NCI-H2029 treated with DMSO at 0.1 percent for 48 hours (cell line): ENCODE measurements at regions not wholly inside any gene's neighbourhood (a gene's known extent, or its start where the extent isn't known, plus 50 kb on each side); places are given as distances from the start of the nearest gene placed in this dataset.

Experiments
- DNase-seq: peaks from one replicate; lab custom pipeline; 2025; lab: John Stamatoyannopoulos, UW

DNA sequence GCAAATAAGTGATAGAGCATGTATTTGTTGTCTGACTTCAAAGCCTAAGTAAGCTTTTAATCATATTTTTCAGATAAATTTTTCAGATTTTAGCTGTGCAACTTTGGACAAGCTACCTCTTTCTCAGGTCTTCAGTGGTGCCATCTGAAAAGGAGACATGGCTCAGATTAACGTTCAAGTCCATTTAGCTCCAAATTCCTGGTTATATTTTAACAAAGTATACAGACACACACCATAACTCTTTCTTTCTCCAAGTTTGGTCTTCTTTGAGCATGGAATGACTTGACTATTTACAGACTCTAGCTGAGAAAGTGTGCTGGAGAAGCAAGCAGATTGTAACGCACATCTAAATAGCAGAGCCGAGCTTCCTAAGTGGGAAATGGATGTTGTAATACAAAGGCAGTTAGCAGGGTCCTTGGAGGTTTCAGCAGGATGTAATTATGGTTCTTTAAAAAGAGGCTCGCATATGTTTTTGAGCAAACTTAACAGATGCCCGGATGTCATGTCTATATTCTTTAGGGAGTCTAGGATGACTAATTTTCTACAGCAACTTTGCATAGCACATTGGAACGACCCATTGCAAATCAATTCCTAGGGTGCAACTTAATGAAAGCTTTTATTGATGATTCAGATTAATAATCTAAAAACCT, 128.1 kb upstream of the E2F8 start:
- no peak for DNase-seq

- no peak for DNase-seq
These were observed 126.4 kb upstream of the E2F8 start for GRCh38 chr11:19366992-19367709.

GRCh38 chr11:19365743-19366410, 125.1 kb upstream of the E2F8 start:
- DNase-seq, result no peak

DNA sequence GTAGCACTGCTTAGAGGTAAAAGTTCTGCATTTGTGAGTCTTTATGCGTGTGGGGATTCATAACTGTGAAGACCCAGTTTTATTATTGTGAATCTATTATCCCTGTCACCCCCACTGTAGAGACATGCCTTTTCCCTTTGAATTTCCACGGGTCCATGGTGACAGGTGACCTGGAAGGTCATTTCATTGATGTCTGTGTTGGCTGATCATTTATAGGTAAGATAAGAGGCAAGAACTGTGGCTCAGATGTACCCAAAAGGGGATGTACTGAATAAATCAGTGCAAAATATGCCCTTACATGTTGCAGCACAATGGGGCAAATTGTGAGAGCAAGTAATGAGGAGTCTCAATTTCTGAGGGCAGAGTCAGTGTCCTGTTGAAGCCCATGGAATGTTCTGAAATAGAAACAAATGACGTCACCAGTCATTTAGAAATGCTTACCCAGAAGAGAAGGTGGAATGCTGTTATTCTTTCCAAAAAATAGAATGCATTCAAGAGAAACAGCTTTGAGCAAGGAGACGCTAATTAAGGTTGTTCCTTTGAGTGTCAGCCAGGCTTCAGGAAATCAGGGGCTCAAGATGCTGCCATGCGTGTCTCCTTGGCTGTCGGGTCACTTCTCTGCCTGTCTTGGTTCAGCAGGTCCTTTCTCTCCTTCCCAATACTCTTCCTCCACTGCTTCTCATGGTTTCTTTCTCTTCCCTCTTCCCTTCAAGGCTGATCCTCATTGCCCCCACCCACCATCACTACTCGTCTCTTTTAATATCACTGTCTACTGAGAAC, 118.7 kb upstream of the E2F8 start:
- DNase-seq, result no peak

DNA sequence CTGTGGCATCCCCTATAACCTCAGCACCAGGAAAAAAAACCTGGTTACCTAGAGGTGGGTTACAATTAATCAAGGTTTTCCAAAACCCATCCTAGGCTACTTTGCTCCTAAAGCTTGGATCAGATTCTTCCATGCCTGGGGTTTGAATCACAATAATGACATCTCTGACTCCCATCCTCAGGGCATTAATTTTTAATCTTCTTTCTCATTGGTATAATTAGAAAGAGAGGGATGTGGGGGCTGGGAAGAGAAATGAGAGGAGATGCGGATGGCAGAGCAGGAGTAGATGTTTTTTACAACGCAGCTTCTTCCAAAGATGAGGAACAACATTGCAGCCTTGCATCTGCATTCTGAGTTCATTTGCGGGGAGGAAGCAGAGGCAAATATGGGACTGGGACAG, 117.2 kb upstream of the E2F8 start:
- no peak for DNase-seq

GRCh38 chr11:19355601-19356000, 114.9 kb upstream of the E2F8 start:
- DNase-seq, result no peak

DNA sequence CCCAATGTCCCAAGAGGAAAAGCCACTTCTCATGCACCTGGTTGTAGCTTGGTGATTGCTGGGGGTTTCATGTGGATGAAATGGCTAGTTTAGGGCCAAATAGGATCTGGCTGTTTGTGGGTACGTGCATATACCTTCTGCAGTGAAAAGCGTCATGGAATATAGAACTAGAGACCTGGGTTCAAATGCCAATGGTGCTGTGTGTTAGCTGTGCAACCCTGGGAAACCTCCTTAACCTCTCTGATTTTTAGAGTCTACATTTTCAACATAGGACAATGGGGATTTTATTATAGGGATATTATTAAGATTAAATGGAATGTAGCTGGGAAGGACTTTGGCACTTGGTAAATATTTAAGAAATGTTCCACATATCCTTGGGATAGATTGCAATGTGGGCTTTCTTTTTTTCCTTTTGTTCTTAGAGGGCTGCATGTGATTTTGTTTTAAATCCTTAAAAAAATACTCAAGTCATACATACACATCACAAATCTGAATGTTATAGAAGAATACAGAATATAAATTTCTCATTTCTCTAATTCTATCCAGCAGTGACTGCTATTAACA, 112.6 kb upstream of the E2F8 start:
- DNase-seq, result no peak

DNA sequence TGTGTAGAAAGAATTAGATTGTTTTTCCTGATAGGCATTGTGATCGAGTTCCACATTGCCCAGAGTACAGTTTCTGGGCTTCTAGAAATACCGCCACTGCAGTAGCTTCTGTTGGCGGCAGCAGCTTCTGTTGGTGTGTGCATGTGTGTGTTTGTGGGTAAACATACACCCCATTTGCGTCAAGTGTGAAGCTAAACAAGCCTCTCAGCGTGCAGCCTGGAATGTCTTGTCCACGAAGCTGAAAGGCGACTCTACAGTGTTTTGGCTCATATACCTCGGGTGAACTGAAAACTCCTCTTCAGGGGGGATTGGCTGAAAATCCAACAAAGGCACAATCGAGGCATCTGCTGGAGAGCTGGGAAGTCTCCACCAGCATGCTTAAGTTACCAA, 112.0 kb upstream of the E2F8 start:
- no peak for DNase-seq

DNA sequence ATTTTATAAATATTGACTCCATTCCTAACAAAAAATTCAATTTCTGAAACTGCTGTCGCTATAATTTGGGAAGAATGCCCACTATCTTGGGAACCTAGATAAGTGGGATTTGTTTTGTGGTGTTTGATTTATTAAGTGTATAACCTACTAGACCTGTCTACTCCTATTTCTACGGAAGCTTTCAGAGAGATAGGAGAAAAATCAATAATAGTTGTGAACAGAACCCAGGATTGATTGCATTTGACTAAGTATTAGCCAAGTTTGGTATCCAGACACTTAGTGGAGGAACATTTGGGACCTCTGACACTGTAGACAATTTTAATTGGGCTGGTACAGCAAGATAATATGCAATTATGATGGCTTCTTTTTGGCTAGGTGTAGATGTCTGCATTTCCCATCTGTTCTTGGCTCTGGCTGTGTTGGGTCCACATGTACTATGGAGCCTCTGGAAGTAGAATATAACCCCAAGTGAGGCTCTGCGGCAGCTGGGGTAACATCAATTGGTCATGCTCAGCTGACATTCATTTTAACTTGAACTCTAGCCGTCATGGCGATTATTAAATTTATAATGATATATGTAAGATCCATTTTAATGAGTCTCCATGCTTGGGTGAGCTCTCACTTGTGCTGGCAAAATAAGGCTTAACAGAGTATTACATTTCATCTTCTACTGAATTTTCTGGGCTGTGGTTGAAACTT, 111.5 kb upstream of the E2F8 start:
- no peak for DNase-seq

DNA sequence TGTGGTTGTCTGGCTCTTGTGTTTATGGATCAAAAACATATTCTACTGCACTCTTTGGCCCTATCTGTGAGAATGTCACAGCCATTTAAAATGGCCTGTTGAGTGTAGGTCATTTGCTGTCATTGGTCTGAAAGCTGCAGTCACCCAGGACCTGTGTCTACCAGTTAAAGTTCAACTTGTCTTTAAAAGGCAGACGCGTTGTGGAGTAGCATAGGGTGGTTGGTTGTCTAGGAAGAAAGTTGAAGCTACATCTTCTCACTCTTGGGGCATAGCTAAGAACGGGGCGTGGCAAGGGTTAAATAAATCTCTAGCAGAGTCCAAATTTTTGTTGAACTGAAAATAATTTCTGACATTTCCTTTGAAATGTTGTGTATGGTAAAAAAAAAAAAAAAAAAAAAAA, 110.7 kb upstream of the E2F8 start:
- no peak for DNase-seq

- DNase-seq, result no peak
These were observed 109.4 kb upstream of the E2F8 start for GRCh38 chr11:19350160-19350559.

DNA sequence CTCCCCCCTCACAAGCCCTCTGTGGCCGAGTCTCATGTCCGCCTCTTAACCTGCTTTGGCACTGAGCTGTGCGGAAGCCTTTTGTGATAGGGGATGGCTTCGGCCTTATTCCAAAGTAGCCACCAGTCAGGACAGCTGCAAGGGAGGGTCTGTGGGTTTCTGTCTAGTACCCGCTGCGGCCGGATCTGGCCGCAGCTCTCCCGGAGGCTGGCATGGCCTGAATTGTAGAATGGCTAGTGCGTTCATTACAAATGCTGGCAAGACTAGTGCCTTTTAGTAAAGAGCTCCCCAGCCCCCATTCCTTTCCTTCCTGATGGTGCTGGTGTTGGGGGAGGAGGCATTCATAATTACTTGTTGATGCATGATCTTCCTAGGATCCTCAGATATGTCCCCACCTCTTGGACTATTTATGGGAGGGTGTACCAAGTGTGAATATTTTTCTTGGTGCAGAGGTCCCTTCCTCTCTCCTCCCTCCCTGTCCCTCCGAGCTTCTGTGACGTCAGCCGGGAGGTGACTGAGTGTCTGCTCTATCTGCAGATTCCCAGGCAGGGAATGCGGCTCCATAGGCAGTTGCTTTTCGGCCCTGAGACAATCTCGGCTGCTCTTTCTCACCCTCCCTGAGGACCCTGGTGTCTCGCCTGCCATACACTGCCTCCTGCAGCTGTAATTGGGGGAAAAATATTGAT, 108.7 kb upstream of the E2F8 start:
- no peak for DNase-seq

- no peak for DNase-seq
These were observed 107.2 kb upstream of the E2F8 start for GRCh38 chr11:19347911-19348310.

GRCh38 chr11:19345848-19346681, 105.3 kb upstream of the E2F8 start:
- peak; percentile 18 for DNase-seq

DNA sequence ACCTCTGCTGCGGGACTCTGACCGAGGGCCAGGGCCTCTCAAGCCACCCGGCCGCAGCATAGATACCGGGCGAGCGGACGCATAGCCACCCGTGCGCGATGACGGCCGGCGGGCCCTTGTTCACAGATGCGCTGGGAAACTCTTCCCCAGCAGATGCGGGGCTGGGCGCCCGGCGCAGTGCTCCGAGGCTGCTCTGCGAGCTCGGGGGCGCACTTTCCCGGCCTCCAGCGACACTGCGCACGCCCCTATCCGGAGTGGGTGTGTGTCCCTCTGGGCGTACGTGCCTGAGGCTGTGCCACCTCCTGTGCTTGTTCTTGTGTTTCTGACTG, 104.7 kb upstream of the E2F8 start:
- DNase-seq, result no peak

DNA sequence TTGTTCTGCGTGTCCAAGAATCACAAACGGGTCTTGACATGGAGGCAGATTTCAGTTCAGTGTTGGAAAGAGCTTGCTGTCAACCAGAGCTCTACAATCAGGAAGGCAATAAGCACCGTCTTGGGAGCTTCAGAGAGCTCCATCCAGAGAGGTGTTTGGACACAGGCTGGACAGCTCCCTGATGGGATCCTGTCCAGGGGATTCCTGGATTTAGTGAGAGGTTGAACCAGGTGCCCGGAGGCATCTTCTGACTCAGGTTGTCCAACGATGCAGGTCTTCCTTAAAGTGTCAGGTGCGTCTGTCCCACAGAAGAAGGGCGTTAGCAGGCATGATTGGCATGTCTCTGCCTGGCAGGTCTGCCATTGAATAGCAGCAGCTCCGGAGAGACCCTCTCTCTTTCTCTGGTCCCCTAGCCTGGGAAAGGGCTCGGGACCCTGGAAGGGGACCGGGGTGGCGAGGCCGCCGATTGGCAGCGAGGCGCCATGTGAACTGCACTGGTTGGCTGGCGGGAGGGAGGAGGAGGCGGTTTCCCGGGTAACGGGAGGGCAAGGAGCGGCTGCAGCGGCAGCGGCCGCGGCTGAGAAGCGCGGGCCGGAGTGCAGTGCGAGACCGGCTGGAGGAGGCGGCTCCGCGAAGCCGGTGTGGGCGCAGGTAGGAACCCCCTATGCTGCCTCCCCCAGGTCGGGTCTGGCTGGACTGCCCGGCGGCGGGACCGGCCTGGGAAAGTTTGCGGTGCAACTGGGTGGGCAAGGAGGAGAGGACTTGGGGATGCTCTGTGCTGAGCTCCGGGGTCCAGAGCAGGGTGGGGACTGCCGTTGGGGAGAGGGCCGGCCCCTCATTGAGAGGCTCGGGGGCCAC, 104.1 kb upstream of the E2F8 start:
- peak; percentile 16 for DNase-seq

DNA sequence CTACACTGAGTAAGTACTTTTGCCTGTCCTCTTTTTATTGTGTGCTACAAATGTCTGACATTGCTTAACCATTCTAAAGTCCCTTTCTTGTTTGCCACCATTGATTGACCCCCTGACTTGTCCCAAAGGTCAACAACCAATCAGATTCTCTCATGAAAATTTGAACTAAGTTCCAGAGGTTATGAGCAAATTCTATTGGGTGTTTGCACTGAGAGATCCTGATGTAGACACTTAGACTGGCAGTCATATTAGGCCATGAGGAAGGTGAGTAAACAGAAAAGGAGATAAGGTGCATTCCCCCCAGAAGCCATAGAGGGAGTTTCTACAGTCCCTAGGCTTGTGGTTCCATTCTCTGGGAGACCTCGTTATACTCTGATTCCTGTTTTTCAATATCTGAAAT, 101.3 kb upstream of the E2F8 start:
- DNase-seq, result no peak

DNA sequence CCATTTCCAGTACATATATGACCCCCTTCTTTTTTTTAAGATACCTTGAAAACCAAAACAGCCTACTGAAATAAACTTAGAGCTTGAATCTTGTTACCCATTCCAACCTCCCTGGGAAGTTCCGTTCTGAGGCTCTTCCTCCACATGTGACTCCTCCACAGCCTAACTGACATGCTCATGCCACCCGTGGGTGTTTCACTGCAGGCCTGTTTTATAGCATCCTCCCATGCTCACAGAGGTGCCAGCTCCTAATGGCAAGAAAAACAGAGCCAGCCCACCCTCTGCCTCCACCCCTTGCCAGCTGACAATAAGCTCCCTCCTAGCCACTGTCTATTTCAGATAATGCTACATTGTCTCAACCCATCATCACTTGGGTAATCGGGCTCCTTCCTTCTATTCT, 97.6 kb upstream of the E2F8 start:
- DNase-seq, result no peak

DNA sequence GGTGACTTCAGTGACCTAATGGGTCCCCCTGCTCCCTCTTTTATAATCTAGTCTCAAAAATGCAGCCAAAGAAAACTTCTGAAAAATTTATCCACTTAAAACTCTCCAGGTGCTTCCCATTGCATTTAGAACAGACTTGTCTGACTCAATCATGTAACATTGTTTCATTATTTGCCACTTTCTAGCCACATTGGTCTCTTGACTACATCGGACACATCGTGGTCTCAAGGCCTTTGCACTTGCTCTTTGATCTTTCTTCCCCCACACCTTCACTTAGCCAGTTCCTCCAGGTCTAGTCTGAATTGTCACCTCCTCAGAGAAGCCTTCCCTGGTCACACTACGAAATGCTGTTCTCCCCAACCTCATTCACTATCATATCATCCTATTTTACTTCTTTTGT, 97.0 kb upstream of the E2F8 start:
- DNase-seq, result no peak
